Endodermal cell (in vitro differentiated cells): ENCODE measurements at regions not wholly inside any gene's neighbourhood (a gene's known extent, or its start where the extent isn't known, plus 50 kb on each side); places are given as distances from the start of the nearest gene placed in this dataset.

Source experiments
- DNase-seq: peaks from one replicate; pipeline ENCODE4 v3.0.0-alpha.2; 2017
- H3K27ac ChIP-seq: 2 replicates; pipeline ENCODE4 v1.5.1; 2013; ENCODE audit warnings: mild to moderate bottlenecking, low read depth, low read length, moderate library complexity
- H3K27me3 ChIP-seq: 2 replicates; pipeline ENCODE4 v1.6.1; 2013; ENCODE audit warnings: mild to moderate bottlenecking, low read length, moderate library complexity; ENCODE audit not compliant: insufficient read depth, control insufficient read depth, poor library complexity, severe bottlenecking
- H3K36me3 ChIP-seq: 2 replicates; pipeline ENCODE4 v1.7.0; 2013; ENCODE audit warnings: mild to moderate bottlenecking, low read length, moderate library complexity; ENCODE audit not compliant: control insufficient read depth, insufficient read depth
- H3K4me1 ChIP-seq: one replicate; pipeline ENCODE4 v1.7.0; 2013; ENCODE audit warnings: low read length; ENCODE audit not compliant: control insufficient read depth, insufficient read depth
- H3K4me3 ChIP-seq: 2 replicates; pipeline ENCODE4 v1.5.1; 2013; ENCODE audit warnings: mild to moderate bottlenecking, low read length, moderate library complexity
- H3K9ac ChIP-seq: 2 replicates; pipeline ENCODE4 v1.6.1; 2013; ENCODE audit warnings: mild to moderate bottlenecking, low read length, moderate library complexity; ENCODE audit not compliant: poor library complexity, severe bottlenecking; ENCODE audit errors: extremely low read depth
- H3K9me3 ChIP-seq: 2 replicates; pipeline ENCODE4 v1.6.1; 2013; ENCODE audit warnings: mild to moderate bottlenecking, low read length, moderate library complexity; ENCODE audit not compliant: control insufficient read depth
- H3K27ac Mint-ChIP-seq: 2 replicates; pipeline ENCODE4 v1.8.0; 2020; ENCODE audit warnings: mixed read lengths
- H3K27me3 Mint-ChIP-seq: 2 replicates; pipeline ENCODE4 v1.8.0; 2021; ENCODE audit warnings: mild to moderate bottlenecking, mixed read lengths; ENCODE audit not compliant: insufficient read depth
- H3K36me3 Mint-ChIP-seq: 2 replicates; pipeline ENCODE4 v1.8.0; 2020; ENCODE audit warnings: low read depth, mixed read lengths
- H3K4me1 Mint-ChIP-seq: 2 replicates; pipeline ENCODE4 v1.8.0; 2020; ENCODE audit warnings: mixed read lengths
- H3K4me3 Mint-ChIP-seq: 2 replicates; pipeline ENCODE4 v1.8.0; 2020; ENCODE audit warnings: mild to moderate bottlenecking, moderate library complexity, mixed read lengths
- H3K9me3 Mint-ChIP-seq: 2 replicates; pipeline ENCODE4 v1.8.0; 2020; ENCODE audit warnings: mild to moderate bottlenecking, mixed read lengths
- CTCF ChIP-seq: fragments of 200-600 bp; sonication (generic); conservative IDR thresholded peaks from 2 replicates; pipeline ENCODE4 v1.5.0; 2021; ENCODE audit warnings: antibody characterized with exemption, mild to moderate bottlenecking
- WGBS, 2 experiments: methylation state at CpG; one replicate each; pipeline versions ENCODE4 v1.1.5 to v1.1.7; 2013; ENCODE audit warnings: missing lambda C conversion rate in 2 of 2, mixed read lengths in 1 of 2; ENCODE audit not compliant: insufficient coverage in 1 of 2, insufficient read length in 1 of 2; 5-methylcytosine and 5-hydroxymethylcytosine counted together

GRCh38 chr16:25416002-25416401 is 158.4 kb upstream of the ZKSCAN2 start:
- Histone ChIP-seq H3K9me3 (no peaks in the 10 kb centered on the region), H3K27me3 (no peaks in the 10 kb centered on the region), H3K4me3 (no peak overlapping the region), H3K36me3 (no peaks in the 10 kb centered on the region), H3K4me1 (no peaks in the 10 kb centered on the region), H3K9ac (no peak overlapping the region), H3K27ac (no peak overlapping the region)
- TF ChIP-seq CTCF: no peak
- WGBS, 2 experiments: 80 to 93% methylated on average over 1 to 2 of the region's 2 CpGs
- no peak for DNase-seq
- Mint-ChIP-seq H3K36me3 (no peaks in the 10 kb centered on the region), H3K4me3 (no peak overlapping the region), H3K9me3 (no peaks in the 10 kb centered on the region), H3K4me1 (peaks cover 5% of the 10 kb centered on the region), H3K27me3 (no peaks in the 10 kb centered on the region), H3K27ac (no peak overlapping the region)

DNA sequence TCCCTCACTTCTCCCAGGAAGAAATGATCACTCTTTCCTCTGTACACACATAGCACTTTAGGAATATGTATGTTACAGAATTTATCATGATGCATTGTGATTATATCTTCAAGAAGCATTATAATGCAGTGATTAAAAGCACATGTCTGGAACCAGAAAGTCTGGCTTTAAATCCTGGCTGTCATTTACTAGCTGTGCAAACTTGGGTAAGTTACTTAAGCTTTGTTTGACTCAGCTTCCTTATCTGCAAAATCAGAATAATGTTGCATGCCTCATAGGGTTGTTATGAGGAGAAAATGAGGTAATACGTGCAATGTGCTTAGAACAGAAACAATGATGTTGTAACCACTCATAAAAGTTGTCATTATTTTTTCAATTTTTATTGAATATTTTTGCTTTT is 156.3 kb upstream of the ZKSCAN2 start:
- no CpG with 5 or more reads among the region's 1 CpG for WGBS, 2 experiments
- no peaks in the 10 kb centered on the region for H3K9me3 Mint-ChIP-seq
- Histone ChIP-seq H3K27me3 (no peaks in the 10 kb centered on the region), H3K36me3 (no peaks in the 10 kb centered on the region), H3K27ac (no peak overlapping the region), H3K9ac (no peak overlapping the region), H3K4me1 (no peaks in the 10 kb centered on the region), H3K9me3 (no peaks in the 10 kb centered on the region), H3K4me3 (no peak overlapping the region)
- no peak for DNase-seq
- H3K4me1 Mint-ChIP-seq: peaks cover 5% of the 10 kb centered on the region
- H3K27me3 Mint-ChIP-seq: no peaks in the 10 kb centered on the region
- no peak overlapping the region for H3K4me3 Mint-ChIP-seq
- no peaks in the 10 kb centered on the region for H3K36me3 Mint-ChIP-seq
- H3K27ac Mint-ChIP-seq: no peak overlapping the region
- no peak for TF ChIP-seq CTCF

DNA sequence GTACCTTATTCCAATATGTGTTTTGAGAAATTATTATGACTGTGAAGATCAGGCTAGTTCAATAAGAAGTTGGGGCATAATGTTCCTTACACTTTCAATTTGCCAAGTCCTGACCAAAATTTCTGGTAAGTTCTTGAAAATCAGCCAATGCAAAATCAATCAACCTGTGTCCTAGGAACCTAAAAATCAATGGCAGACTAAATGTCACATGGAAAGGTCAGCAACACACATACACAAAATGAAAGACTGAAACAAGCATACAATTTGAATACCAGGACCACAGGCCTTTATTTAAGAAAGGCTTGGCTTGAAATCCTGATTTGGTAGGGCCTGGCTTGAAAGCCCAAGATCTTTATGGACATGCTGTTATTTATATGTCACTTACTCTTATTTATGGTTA is 155.5 kb upstream of the ZKSCAN2 start:
- Mint-ChIP-seq H3K9me3 (no peaks in the 10 kb centered on the region), H3K4me1 (peaks cover 5% of the 10 kb centered on the region), H3K36me3 (no peaks in the 10 kb centered on the region), H3K27ac (no peak overlapping the region), H3K27me3 (no peaks in the 10 kb centered on the region), H3K4me3 (no peak overlapping the region)
- Histone ChIP-seq H3K4me1 (no peaks in the 10 kb centered on the region), H3K9me3 (no peaks in the 10 kb centered on the region), H3K9ac (no peak overlapping the region), H3K36me3 (no peaks in the 10 kb centered on the region), H3K4me3 (no peak overlapping the region), H3K27ac (no peak overlapping the region), H3K27me3 (no peaks in the 10 kb centered on the region)
- no peak for TF ChIP-seq CTCF
- no peak for DNase-seq
